ENCODE measurements at regions not wholly inside any gene's neighbourhood (a gene's known extent, or its start where the extent isn't known, plus 50 kb on each side); places are given as distances from the start of the nearest gene placed in this dataset.

GRCh38 chr6:22027040-22027725, 269.7 kb downstream of the PRL start:
- no peak for DNase-seq (ENCODE audit: low read depth)

DNA sequence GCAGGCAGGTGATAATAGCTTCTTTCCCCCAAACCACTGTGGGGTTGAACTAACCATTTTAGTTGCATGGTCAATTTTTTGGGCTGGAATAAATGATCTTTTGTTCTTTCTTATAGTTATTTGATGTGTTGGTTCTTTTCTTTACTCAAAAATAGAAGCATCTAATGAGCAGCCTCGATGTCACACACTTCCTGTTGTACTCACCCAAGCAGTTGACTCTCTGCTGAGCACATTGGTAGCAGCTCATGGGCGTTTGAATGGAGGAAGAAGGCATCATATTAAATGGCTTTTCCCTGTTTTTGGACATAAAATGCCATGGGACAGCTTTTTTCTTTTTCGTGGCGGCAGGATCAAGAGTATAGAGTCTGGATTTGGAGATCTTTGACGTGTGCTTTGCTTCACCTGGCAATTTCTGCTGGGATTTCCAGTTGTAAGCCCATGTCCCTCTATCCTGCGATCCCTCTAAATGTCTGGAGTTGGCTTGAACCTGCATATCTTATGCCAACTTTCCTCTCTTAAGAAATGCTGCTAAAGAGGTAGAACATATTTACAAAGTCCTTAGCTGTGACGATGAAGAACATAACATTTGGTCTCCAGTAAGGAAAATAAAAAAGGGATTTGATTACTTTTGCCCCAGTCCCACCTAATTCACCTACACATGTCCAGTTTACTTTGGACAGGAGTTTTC, 268.3 kb downstream of the PRL start:
- DNase-seq (ENCODE audit: low read depth): peak; percentile 34

GRCh38 chr6:22029171-22029570, 267.7 kb downstream of the PRL start:
- DNase-seq (ENCODE audit: low read depth): peak; percentile 77

DNA sequence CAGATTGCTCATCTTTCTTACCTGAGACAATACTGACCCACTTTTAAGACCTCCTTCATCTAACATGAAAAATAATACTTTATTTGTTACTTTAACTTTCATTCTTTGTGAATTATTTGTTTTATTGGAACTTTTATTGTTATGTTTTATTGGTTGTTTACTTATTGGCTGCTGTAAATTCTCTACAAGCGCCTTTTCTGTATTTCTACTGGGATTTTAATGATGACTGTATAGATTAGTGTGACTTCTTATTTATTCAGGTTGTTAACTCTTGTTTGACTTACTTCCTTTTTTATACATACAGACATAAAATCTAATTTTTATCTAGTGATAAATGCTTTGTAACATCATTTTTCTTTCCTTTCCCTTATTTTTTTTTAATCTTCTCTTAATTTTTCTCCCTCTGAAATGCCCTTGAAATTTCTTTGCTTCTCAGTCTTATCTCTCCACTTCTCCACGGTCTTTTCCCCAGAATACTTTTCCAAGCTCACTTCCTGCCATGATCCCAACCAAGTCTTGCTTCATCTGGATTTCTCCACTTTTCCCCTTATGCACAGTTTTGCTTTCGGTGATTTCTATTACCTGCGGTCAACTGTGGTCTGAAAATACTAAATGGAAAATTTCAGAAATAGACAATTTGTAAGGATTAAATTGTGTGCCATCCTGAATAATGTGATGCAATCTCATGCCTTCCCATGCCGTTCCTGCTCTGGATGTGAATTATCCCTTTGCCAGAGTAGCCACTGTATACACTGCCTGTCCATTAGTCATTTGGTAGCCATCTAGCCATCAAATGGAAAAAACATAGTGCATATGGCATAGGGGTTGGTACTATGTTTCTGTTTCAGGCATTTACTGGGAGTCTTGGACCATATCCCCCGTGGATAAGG, 265.9 kb downstream of the PRL start:
- DNase-seq (ENCODE audit: low read depth): no peak

- no peak for DNase-seq (ENCODE audit: low read depth)
These were observed 261.1 kb downstream of the PRL start for GRCh38 chr6:22035690-22036089.

DNA sequence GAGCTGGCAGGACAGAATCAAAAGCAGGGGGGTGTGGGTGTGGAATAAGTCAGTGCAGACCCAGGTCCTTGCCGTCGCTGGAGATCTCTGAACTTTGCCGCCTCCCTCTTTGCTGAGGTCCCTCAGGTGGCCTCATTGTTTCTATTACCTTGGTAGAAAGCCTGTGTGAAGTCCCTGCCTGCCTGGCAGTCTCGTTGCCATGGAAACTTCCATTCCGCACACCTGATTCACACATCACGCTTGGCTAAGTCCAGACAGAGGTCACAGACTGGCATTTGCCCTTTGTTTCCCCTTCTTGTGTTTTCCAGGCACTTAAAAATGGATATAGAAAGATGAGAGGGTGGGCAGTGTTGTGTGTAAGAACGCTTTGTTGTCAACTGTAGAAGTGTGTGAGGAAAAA, 260.6 kb downstream of the PRL start:
- DNase-seq (ENCODE audit: low read depth): no peak

DNA sequence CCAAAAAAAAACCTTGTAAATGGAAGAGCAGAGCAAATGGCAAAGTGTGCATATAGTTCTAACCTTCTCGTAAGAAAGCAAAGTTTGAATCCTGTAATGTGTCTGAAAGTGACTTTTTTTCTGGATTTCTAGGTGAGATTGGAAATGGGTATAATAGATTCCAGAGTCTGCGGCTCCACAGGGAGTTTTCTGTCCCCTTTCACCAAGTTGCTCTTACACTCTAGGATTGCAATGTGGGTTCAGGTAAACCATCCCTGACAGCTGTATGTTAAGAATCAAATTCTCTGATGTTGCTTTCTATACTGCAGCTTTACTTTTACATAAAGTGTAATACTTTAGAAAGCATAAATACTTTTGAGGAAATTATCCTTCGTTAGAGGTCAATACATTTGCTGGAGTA, 260.1 kb downstream of the PRL start:
- DNase-seq (ENCODE audit: low read depth): no peak

GRCh38 chr6:22041797-22042480, 254.9 kb downstream of the PRL start:
- DNase-seq (ENCODE audit: low read depth): peak; percentile 29

DNA sequence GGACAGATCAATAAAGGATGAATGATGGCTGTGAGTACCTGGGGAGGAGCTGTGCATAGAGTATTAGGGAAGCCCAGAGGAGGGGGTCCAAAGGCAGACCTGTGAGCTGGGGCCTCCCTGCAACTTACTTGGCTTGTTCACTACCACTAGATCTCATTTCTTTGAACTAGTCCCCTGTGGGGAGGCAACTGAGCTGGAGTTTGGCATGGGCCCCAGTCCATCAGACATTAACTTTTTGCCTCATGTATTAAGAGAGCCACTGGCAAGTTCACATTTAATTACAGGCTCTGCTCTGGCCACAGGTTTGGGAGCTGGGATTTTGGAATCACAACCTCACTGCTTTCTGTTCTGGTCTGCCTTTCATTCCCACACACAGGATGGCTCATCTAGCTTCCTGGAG, 254.1 kb downstream of the PRL start:
- no peak for DNase-seq (ENCODE audit: low read depth)

- peak; percentile 69 for DNase-seq (ENCODE audit: low read depth)
These were observed 253.4 kb downstream of the PRL start for GRCh38 chr6:22043284-22043962.

DNA sequence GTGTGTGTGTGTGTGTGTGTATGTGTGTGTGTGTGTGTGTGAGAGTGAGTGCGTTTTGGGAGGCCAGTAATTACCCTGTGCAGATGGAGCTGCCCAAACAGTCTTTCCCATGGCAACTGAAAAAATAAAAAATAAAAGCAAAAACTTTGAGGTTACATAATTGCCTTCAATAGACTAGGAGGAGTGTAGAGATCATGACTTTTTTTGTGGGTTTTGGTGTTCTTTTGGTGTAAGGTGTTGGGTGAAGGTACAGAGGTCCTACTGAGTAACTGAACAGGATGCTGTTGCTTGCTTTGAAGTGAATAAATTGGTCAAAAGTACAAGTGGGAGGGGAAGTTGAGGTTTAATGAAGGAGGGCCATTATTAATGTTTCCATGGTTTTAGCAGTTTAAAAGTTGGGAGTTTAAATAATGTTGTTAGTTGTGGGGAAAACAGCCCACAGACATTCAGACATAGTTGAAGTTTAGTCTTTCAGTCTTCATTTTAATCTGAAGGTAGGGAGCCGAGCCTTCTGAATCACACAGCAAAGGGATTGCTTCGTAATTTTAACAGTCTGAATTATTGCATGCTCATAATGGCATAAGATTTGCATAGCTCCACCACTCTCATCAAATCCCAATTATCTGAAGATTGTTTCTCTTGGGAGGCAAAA, 251.4 kb downstream of the PRL start:
- no peak for DNase-seq (ENCODE audit: low read depth)

DNA sequence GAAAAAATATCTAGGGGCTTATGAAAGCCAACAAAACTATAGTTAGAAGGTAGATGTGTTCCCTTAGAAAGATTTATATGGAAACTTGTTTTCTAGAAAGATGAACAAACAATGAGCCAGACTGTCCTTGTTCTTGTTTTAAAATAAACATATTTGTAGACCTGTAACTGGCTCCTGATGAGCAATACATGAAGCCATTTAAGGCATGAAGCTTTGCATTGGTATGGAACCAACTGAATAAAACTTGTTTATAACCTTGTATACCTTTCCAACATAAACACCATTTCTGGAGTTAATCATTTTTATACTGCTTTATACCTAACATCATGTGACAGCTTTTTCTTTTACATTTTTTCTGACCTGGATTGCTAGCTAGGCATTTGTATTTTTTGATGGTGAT, 247.8 kb downstream of the PRL start:
- no peak for DNase-seq (ENCODE audit: low read depth)

DNA sequence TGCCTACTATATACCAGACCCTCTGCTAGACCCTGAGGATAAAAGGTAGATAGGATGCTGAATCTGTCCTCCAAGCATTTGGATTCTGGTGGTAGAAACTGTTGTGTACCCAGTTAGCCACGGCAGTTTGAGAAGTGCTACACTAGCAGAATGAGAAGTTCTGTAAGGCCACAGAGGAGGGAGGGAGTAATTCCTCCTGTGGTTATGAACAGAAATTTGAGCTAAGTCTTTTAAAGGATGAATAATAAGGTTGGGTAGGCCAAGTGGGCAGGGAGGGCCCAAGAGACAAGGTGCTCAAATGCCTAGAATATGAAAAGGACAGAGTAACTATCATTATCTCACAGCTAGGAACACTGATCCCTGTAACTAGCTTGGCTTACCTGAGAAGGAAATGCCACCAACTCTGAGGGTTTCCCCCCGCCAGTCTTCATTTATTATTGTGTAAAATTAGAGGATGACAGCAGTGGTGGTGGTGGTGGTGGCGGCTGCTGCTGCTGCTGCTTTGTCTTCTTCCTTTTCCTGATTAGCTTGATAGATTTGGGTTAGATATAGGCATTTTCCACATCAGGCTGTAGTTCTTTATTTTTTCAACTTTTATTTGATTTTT, 243.3 kb downstream of the PRL start:
- no peak for DNase-seq (ENCODE audit: low read depth)

DNA sequence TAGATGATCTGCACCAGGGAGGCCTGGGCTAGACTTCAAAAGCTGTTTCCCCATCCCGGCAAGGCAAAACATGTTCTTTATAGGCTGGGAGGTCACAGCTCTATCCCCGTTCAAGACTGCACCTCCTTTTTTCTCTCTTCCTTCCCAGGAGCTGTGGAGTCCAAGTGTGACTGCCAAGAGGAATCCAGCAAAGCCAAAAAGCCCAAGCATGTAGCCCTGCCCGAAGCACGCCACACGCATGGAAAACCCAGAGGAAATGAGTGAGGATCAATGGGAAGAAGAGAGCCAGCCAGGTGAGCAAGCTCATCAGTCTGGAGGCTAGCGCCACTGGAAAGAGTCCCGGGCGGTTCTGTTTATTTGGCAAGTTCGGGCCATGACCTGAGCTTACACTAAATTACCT, 240.4 kb downstream of the PRL start:
- no peak for DNase-seq (ENCODE audit: low read depth)

- DNase-seq (ENCODE audit: low read depth): no peak
These were observed 238.9 kb downstream of the PRL start for GRCh38 chr6:22057962-22058361.

DNA sequence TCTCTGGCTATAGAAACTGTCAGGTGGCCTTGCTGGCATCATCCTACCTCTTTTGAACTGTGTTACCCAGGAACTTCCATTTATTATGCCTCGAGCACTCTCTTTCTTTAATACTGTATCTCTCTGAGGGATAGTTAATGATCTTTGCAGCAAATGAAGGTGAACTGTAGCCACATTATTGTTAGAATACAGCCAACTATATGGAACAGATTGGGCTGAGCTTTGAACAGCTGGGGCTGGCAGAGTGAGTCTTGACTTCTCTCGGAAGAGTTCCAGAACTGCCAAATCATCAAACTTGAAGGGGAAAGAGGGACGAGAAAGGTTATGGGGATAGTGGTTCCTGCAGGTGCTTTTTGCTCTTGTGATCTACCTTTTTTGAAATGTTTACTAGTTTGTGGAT, 237.7 kb downstream of the PRL start:
- DNase-seq (ENCODE audit: low read depth): no peak

DNA sequence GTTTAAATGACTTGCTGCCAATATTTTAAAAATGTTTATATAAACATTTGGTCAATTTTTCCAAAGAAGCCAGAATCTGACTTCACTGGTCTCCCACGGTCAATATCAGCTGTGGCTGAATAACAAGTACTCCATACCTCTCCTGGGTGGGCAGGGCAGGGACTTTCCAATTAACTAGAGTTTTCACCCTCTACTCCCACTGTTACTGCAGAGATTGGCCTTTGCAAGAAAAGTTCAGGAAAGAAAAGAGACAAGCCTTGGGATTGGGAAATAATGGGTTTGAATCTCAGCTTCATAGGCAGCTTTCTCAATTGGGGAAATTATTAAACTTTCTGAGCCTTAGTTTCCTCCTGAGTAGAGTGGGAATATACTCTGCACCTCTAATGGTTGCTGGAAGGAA, 236.9 kb downstream of the PRL start:
- no peak for DNase-seq (ENCODE audit: low read depth)

DNA sequence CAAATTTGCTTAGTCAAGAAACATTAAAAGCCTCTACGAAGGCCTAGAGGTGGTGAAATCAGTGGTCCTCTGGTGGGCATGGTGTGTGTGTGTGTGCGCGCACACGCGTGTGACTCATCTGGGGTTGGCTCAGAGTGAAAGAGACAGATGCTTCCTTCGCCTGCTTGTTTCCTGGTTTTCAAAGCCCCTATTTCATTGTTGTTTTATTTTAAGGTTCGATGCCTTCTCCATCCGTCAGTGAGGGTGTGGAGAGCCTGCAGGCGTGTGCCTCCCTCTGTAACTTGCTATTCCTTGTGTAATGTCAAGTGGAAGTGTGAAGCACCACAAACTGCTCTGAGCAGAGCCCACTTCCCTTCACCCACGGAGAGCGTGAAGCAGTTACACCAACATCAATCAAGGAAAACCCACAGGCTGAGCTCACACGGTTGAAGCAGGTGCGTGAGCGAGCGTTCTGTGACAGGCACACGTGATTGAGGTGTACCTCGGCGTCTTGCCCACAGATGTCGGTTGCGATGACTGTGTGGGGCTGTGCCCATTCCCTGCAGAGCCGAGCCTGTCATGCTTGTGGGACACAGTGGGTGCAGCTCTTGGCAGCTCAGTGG, 233.9 kb downstream of the PRL start:
- DNase-seq (ENCODE audit: low read depth): no peak

DNA sequence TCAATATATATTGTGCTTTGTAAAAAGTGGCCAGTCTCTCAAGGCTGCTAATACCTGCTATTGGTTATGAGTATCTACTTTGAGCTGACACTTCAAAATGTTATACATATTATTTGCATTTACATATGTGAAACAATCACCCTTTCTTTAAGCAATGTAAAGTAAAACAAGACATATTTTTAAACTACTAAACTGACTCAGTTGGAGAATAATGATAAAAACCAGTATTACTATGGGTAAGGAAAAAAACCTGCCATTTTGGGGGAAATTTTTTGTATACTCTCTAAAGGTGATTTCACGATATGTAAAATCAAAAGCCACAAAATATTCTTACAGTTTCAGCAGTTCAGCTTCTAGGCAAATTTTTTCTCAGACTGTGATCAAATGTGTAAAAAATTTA, 232.3 kb downstream of the PRL start:
- no peak for DNase-seq (ENCODE audit: low read depth)

DNA sequence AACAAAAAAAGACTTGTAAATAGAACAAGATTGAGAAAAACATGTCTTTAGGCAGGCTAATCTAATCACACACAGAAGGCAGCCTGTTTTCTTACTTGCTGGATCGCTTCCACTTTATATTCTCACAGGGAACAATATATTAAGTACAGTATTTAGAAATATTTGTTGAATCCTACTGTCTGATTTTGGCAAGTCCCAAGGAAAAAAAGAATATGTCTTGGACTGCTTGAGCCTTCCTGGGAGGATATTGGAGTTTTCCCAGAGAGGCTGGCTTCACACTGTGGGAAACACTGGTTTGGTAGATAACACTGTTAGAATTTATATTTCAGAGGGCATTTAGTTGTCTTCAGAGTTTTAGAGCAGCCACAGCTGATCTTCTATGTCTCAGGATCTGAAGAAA, 229.7 kb downstream of the PRL start:
- DNase-seq (ENCODE audit: low read depth): peak; percentile 16

All from fibroblast of gingiva (primary cell).